SK-MEL-5 (cell line): ENCODE measurements at regions not wholly inside any gene's neighbourhood (a gene's known extent, or its start where the extent isn't known, plus 50 kb on each side); places are given as distances from the start of the nearest gene placed in this dataset.

Source experiments
- DNase-seq: peaks from one replicate; pipeline ENCODE4 v3.0.0-alpha.2; 2016; ENCODE audit warnings: low read depth, low spot score
- in situ Hi-C: cut with HindIII; loops from 2 replicates; pipeline ENCODE4 v1.10.0; 2016; ENCODE audit warnings: low sequenced_read_pairs, high pct_unique_total_duplicates, low pct_unique_long_range_greater_than_20kb

DNA sequence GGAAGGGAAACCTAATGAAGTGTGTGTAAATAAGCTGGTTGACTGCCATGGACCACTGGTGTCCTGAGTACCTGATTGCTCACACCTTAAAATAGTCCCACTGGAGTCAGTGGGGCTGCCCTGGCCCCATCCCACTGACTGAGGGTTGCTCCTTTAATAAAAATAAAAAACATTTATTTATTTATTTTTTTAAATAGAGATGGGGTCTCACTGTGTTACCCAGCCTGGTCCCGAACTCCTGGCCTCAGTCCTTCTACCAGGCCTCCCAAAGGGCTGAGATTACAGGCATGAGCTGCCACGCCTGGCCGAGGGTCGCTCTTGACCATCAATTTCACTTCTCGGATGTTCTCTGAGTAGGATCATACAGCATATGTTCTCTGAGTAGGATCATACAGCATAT lies 394.2 kb upstream of the IRX2 start:
- in situ Hi-C loops: no loop called here
- no peak for DNase-seq

- in situ Hi-C loops: no loop called here
- no peak for DNase-seq
Observed at GRCh38 chr5:3143382-3143781, 391.9 kb upstream of the IRX2 start.

GRCh38 chr5:3142261-3143027 lies 391.0 kb upstream of the IRX2 start:
- peak; percentile 53 for DNase-seq
- in situ Hi-C loops: no loop called here

GRCh38 chr5:3140117-3140516 lies 388.6 kb upstream of the IRX2 start:
- no peak for DNase-seq

DNA sequence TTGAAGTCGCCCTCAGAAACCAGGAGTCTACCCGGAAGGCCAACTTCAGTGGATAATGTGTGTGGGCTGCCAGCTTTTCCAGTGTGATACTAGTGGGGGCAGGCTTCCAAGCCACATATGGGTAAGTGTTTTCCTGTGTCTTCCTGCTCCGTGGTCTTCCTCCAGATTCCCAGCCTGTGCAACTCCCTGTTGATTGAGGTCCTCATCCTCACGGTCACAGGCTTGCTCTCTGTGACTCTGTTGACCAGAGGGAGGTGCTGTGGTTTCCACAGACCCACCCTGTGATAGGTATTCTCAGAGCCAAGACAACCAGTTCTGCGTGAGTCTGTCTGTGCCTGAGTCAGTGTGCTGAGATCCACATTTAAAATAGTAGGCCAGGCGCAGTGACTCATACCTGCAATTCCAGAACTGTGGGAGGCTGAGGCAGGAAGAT lies 388.0 kb upstream of the IRX2 start:
- no peak for DNase-seq
- in situ Hi-C loops: no loop called here

More at GRCh38 chr5:3140117-3140516, 388.6 kb upstream of the IRX2 start:
- in situ Hi-C loops: no loop called here

- DNase-seq: no peak
- in situ Hi-C loops: no loop called here
Observed at GRCh38 chr5:3131161-3131560, 379.7 kb upstream of the IRX2 start.

- in situ Hi-C loops: no loop called here
Observed at GRCh38 chr5:3129252-3129651, 377.8 kb upstream of the IRX2 start.

GRCh38 chr5:3127423-3127911 lies 376.0 kb upstream of the IRX2 start:
- in situ Hi-C loops: no loop called here
- no peak for DNase-seq

More at GRCh38 chr5:3129252-3129651, 377.8 kb upstream of the IRX2 start:
- no peak for DNase-seq

DNA sequence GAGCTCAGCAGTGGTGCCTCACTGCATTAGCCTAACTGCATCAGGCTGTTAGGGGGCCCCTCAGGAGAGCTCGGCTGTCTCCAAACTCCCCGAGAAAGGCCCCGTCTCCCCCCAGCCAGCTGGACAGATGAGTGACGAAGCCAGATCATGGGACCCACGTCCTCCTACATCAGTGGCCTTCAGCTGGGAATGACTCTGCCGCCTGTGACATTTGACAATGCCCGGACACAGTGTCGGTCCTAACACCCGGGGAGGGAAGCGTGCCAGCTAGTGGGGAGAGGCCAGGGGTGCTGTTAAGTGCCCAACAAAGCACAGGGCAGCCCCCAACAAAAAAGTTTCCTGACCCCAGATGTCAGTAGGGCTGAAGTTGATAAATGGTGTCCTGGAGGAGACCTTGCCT lies 375.2 kb upstream of the IRX2 start:
- in situ Hi-C loops: no loop called here
- DNase-seq: no peak

- no peak for DNase-seq
Observed at GRCh38 chr5:3124410-3124809, 372.9 kb upstream of the IRX2 start.

DNA sequence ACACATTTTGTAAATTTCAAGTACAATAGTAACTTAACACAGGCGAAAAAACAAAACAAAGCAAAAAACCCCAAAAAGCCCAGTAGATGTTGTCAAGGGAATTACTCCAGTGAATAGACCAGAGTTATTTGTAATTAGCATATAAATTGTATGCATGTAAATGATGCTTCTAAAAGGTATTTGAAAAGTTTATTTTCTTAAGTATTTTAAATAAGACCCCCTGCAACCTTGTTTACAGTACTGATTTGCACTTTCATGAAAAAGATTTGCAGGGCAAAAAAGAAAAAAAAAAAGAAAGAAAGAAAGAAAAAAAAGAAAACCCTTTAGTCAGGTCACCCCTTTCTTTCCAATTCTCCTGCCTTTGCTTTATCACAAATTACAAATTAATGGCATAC lies 372.3 kb upstream of the IRX2 start:
- in situ Hi-C loops: no loop called here
- no peak for DNase-seq

More at GRCh38 chr5:3124410-3124809, 372.9 kb upstream of the IRX2 start:
- in situ Hi-C loops: no loop called here

- DNase-seq: no peak
- in situ Hi-C loops: no loop called here
Observed at GRCh38 chr5:3122985-3123762, 371.7 kb upstream of the IRX2 start.

DNA sequence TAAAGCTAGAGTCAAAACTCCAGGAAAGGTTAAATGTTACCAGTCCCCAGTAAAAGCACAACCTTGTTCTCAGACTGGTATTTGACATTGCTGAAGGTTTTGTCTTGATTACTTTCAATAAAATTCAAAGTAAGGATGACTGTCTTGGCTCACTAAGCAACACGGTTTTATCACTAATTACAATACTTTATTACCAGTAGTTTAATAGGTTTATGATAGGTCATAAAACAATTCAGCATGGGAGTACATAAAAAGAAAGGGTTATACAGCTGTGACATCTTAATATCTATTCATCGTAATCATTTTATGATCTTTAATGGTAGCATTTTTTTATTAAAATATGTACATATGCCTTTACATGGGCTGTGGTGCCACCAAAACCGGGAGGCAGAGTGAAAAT lies 370.7 kb upstream of the IRX2 start:
- no peak for DNase-seq
- in situ Hi-C loops: no loop called here

GRCh38 chr5:3121813-3122212 lies 370.3 kb upstream of the IRX2 start:
- in situ Hi-C loops: no loop called here

DNA sequence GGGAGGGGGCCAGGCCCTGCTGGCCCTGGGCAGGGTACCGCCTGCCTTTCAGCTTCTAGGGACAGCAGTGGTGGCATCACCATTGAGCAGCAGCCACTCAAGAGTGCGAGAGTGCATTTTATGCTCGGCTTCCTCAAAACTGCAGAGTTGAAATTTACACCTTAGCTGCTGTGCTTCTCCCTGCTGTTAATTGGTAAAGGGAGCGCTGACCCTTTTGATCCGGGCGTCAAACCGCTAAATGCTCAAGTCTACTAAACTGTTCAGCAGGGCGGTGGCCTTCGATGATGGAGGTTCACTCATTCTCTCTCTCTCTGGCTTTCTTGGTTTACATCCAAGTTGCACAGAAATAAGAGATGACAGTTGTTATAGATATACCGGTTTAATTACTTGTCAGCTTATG lies 368.6 kb upstream of the IRX2 start:
- in situ Hi-C loops: no loop called here
- DNase-seq: no peak

More at GRCh38 chr5:3121813-3122212, 370.3 kb upstream of the IRX2 start:
- DNase-seq: no peak

DNA sequence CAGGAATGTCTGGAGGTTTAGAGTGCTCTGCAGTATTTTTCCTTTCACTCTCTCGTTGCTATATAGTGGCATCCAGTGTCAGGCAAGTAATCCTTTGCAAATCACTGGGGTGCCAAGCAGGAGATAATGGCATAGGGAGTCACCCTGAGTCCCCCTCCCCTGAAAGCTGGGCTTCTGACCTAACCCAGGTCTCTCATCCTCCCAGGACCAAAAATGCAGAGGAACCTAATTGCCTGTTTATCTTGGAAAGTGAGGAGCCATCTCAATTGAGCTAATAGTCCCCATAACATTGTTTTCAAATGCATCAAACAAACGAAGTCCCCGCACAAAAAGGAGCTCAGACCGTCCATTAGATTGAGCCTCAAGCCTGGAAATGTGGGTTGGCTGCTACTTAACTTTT lies 368.0 kb upstream of the IRX2 start:
- no peak for DNase-seq
- in situ Hi-C loops: no loop called here

DNA sequence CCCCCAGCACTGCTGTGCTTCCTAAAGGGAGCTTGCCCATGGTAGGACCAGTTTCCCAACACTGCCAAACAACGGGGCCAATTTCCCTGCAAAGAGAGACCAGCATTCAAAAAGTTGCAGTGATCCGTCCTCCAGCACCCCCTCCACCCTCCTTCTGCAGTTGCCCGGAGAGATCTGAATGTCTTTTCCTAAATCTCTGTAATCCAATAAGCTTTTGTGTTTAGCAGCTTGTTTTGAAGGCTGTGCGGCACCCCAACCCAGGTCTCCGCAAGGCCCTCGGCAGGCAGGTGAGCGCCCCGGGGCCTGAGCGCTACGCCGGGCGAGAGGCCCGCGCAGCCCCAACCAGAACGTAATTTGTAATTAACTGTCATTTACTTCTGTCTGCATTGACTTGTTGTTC lies 366.9 kb upstream of the IRX2 start:
- in situ Hi-C loops: no loop called here
- no peak for DNase-seq

DNA sequence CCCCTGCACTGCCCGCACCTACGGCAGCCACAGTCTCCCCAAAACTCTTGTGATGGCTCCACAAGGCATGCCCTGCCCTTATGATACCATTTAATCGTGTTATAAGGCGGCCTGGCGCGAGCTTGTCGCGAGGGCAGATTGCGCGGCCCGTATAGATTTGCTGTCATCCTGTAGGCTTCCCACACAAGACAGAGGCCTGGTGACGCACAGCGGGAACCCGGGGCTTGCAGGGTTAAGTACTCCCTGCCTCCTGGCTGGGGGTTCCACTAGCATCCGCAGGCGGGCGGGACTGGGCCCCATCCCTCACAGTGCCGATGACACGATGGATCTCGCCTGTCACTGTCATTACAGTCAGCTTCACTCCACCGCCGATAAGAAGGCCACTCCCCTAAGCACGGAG lies 364.9 kb upstream of the IRX2 start:
- in situ Hi-C loops: no loop called here
- DNase-seq: no peak

- no peak for DNase-seq
- in situ Hi-C loops: no loop called here
Observed at GRCh38 chr5:3114467-3114866, 363.0 kb upstream of the IRX2 start.
